ENCODE measurements at regions not wholly inside any gene's neighbourhood (a gene's known extent, or its start where the extent isn't known, plus 50 kb on each side); places are given as distances from the start of the nearest gene placed in this dataset.

DNA sequence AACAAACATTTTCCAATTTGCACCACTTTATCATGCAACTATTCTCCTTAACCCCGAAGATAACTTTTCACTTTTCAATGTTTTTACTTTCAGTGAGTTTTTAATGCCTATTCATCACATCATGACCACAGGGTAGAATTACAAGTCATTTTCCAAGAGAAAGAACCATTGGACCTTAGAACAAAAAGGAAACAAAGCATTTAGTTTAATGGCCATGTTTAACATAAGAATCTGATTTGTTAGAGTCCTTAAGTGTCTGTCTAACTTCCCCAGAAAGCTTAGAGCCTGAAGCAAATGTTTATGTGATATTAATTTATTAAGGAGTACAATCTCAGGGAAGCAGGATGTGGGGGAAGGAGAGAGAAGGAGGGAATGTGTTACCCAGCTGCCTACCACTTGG lies 325.8 kb upstream of the RIOK2 start:
- TF ChIP-seq POLR2AphosphoS5 (IDR thresholded peaks at IDR 0.05) (no peak), POLR2A (IDR thresholded peaks at IDR 0.05) (no peak)
